Spleen (tissue), 7 donors: ENCODE measurements at regions not wholly inside any gene's neighbourhood (a gene's known extent, or its start where the extent isn't known, plus 50 kb on each side); places are given as distances from the start of the nearest gene placed in this dataset.

ENCODE experiments used
- POLR2A ChIP-seq, 3 donors: fragments of 450-650 bp; IDR thresholded peaks; one replicate each; pipeline ENCODE4 v1.5.1; 2017; ENCODE audit warnings: antibody characterized with exemption in 3 of 3, mild to moderate bottlenecking in 1 of 3
- TF ChIP-seq, protein P1 (sequence below), 11 experiments: fragments of 200-600 bp in 7 of 11; fragments of 450-650 bp in 4 of 11; sonication (generic) in 4 of 11; IDR thresholded peaks in 8 of 11; conservative IDR thresholded peaks in 3 of 11; 1 replicate in 7 of 11; 2 replicates in 4 of 11; pipeline versions ENCODE4 v1.4.0 to v1.8.0; 2016 to 2021; ENCODE audit warnings: antibody characterized with exemption in 11 of 11, inconsistent platforms in 4 of 11, mild to moderate bottlenecking in 1 of 11
- donor health status: DM: no; HTN: no; CAD: no; lungs with moderate emphysema.
- donor health status: DM: no; HTN: no; CAD: no.
- donor health status: DM: no; HTN: no; CAD: no.

DNA sequence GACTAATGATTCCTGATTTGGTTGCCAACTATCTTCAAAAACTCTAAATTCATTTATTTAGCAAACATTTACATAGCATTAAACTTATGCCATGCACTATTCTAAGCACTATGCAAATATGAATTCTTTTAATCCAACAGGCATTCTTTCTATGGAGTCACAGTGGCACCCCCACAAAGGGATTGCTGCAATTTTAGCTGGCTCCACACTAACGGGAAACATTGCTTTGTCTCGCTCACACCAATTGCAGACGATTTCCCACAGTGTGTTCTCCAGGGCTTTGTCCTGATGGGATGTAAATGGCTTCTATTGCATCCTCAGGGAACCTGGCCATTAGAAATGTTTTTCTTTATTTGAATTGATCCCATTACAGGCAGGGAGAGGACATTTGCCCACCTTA lies 259.1 kb downstream of the BARHL2 start:
- TF ChIP-seq, protein P1, sequence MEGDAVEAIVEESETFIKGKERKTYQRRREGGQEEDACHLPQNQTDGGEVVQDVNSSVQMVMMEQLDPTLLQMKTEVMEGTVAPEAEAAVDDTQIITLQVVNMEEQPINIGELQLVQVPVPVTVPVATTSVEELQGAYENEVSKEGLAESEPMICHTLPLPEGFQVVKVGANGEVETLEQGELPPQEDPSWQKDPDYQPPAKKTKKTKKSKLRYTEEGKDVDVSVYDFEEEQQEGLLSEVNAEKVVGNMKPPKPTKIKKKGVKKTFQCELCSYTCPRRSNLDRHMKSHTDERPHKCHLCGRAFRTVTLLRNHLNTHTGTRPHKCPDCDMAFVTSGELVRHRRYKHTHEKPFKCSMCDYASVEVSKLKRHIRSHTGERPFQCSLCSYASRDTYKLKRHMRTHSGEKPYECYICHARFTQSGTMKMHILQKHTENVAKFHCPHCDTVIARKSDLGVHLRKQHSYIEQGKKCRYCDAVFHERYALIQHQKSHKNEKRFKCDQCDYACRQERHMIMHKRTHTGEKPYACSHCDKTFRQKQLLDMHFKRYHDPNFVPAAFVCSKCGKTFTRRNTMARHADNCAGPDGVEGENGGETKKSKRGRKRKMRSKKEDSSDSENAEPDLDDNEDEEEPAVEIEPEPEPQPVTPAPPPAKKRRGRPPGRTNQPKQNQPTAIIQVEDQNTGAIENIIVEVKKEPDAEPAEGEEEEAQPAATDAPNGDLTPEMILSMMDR (IDR thresholded peaks at IDR 0.05 in 8 of 11, conservative IDR thresholded peaks at IDR 0.05 in 3 of 11), result no peak
- no peak for TF ChIP-seq POLR2A (IDR thresholded peaks at IDR 0.05)
